ENCODE measurements at regions not wholly inside any gene's neighbourhood (a gene's known extent, or its start where the extent isn't known, plus 50 kb on each side); places are given as distances from the start of the nearest gene placed in this dataset.

- no peak for DNase-seq
- H3K27ac ChIP-seq (ENCODE audit: insufficient read depth, low read length, poor library complexity, severe bottlenecking), result no peak overlapping the region
- no peak overlapping the region for H3K4me3 ChIP-seq (ENCODE audit: insufficient read depth, low read depth, low read length, poor library complexity, severe bottlenecking)
- H3K36me3 ChIP-seq (ENCODE audit: control insufficient read depth, insufficient read depth, low read length), result no peaks in the 10 kb centered on the region
- peaks cover 3% of the 10 kb centered on the region for H3K4me1 ChIP-seq (ENCODE audit: control insufficient read depth, insufficient read depth, low read length, poor library complexity, severe bottlenecking)
- no peaks in the 10 kb centered on the region for H3K27me3 ChIP-seq (replicated peaks; ENCODE audit: control insufficient read depth, insufficient read depth, low read length, poor library complexity, severe bottlenecking)
- H3K9me3 ChIP-seq (ENCODE audit: control insufficient read depth, low read length), result no peaks in the 10 kb centered on the region
These were observed 197.1 kb downstream of the SPP2 start for GRCh38 chr2:234247453-234248180.

- H3K9me3 ChIP-seq (ENCODE audit: control insufficient read depth, low read length), result no peaks in the 10 kb centered on the region
- DNase-seq, result no peak
- H3K27ac ChIP-seq (ENCODE audit: insufficient read depth, low read length, poor library complexity, severe bottlenecking), result no peak overlapping the region
- H3K4me1 ChIP-seq (ENCODE audit: control insufficient read depth, insufficient read depth, low read length, poor library complexity, severe bottlenecking), result peaks cover 3% of the 10 kb centered on the region
- H3K4me3 ChIP-seq (ENCODE audit: insufficient read depth, low read depth, low read length, poor library complexity, severe bottlenecking), result no peak overlapping the region
- no peaks in the 10 kb centered on the region for H3K27me3 ChIP-seq (replicated peaks; ENCODE audit: control insufficient read depth, insufficient read depth, low read length, poor library complexity, severe bottlenecking)
- H3K36me3 ChIP-seq (ENCODE audit: control insufficient read depth, insufficient read depth, low read length), result no peaks in the 10 kb centered on the region
These were observed 195.4 kb downstream of the SPP2 start for GRCh38 chr2:234245945-234246344.

- H3K27me3 ChIP-seq (replicated peaks; ENCODE audit: control insufficient read depth, insufficient read depth, low read length, poor library complexity, severe bottlenecking), result no peaks in the 10 kb centered on the region
- peaks cover 3% of the 10 kb centered on the region for H3K4me1 ChIP-seq (ENCODE audit: control insufficient read depth, insufficient read depth, low read length, poor library complexity, severe bottlenecking)
- no peaks in the 10 kb centered on the region for H3K36me3 ChIP-seq (ENCODE audit: control insufficient read depth, insufficient read depth, low read length)
- DNase-seq, result no peak
- H3K4me3 ChIP-seq (ENCODE audit: insufficient read depth, low read depth, low read length, poor library complexity, severe bottlenecking), result no peak overlapping the region
- no peak overlapping the region for H3K27ac ChIP-seq (ENCODE audit: insufficient read depth, low read length, poor library complexity, severe bottlenecking)
- no peaks in the 10 kb centered on the region for H3K9me3 ChIP-seq (ENCODE audit: control insufficient read depth, low read length)
These were observed 193.5 kb downstream of the SPP2 start for GRCh38 chr2:234243871-234244565.

- no peak overlapping the region for H3K27ac ChIP-seq (ENCODE audit: insufficient read depth, low read length, poor library complexity, severe bottlenecking)
- H3K9me3 ChIP-seq (ENCODE audit: control insufficient read depth, low read length), result no peaks in the 10 kb centered on the region
- DNase-seq, result no peak
- no peaks in the 10 kb centered on the region for H3K36me3 ChIP-seq (ENCODE audit: control insufficient read depth, insufficient read depth, low read length)
- peaks cover 3% of the 10 kb centered on the region for H3K4me1 ChIP-seq (ENCODE audit: control insufficient read depth, insufficient read depth, low read length, poor library complexity, severe bottlenecking)
- no peaks in the 10 kb centered on the region for H3K27me3 ChIP-seq (replicated peaks; ENCODE audit: control insufficient read depth, insufficient read depth, low read length, poor library complexity, severe bottlenecking)
- H3K4me3 ChIP-seq (ENCODE audit: insufficient read depth, low read depth, low read length, poor library complexity, severe bottlenecking), result no peak overlapping the region
These were observed 191.9 kb downstream of the SPP2 start for GRCh38 chr2:234242459-234242836.

- H3K27ac ChIP-seq (ENCODE audit: insufficient read depth, low read length, poor library complexity, severe bottlenecking), result no peak overlapping the region
- H3K36me3 ChIP-seq (ENCODE audit: control insufficient read depth, insufficient read depth, low read length), result no peaks in the 10 kb centered on the region
- H3K27me3 ChIP-seq (replicated peaks; ENCODE audit: control insufficient read depth, insufficient read depth, low read length, poor library complexity, severe bottlenecking), result no peaks in the 10 kb centered on the region
These were observed 191.4 kb downstream of the SPP2 start for GRCh38 chr2:234241656-234242458.

GRCh38 chr2:234240917-234241316 is 190.4 kb downstream of the SPP2 start:
- H3K9me3 ChIP-seq (ENCODE audit: control insufficient read depth, low read length), result no peaks in the 10 kb centered on the region
- H3K27ac ChIP-seq (ENCODE audit: insufficient read depth, low read length, poor library complexity, severe bottlenecking), result no peak overlapping the region
- DNase-seq, result no peak
- H3K27me3 ChIP-seq (replicated peaks; ENCODE audit: control insufficient read depth, insufficient read depth, low read length, poor library complexity, severe bottlenecking), result no peaks in the 10 kb centered on the region
- no peaks in the 10 kb centered on the region for H3K36me3 ChIP-seq (ENCODE audit: control insufficient read depth, insufficient read depth, low read length)
- no peak overlapping the region for H3K4me3 ChIP-seq (ENCODE audit: insufficient read depth, low read depth, low read length, poor library complexity, severe bottlenecking)
- H3K4me1 ChIP-seq (ENCODE audit: control insufficient read depth, insufficient read depth, low read length, poor library complexity, severe bottlenecking), result peaks cover 3% of the 10 kb centered on the region

More at GRCh38 chr2:234241656-234242458, 191.4 kb downstream of the SPP2 start:
- peaks cover 3% of the 10 kb centered on the region for H3K4me1 ChIP-seq (ENCODE audit: control insufficient read depth, insufficient read depth, low read length, poor library complexity, severe bottlenecking)
- no peaks in the 10 kb centered on the region for H3K9me3 ChIP-seq (ENCODE audit: control insufficient read depth, low read length)
- no peak for DNase-seq
- no peak overlapping the region for H3K4me3 ChIP-seq (ENCODE audit: insufficient read depth, low read depth, low read length, poor library complexity, severe bottlenecking)

GRCh38 chr2:234235191-234235590 is 184.7 kb downstream of the SPP2 start:
- Histone ChIP-seq H3K9me3 (ENCODE audit: control insufficient read depth, low read length) (no peaks in the 10 kb centered on the region), H3K4me3 (ENCODE audit: insufficient read depth, low read depth, low read length, poor library complexity, severe bottlenecking) (no peak overlapping the region), H3K4me1 (ENCODE audit: control insufficient read depth, insufficient read depth, low read length, poor library complexity, severe bottlenecking) (no peaks in the 10 kb centered on the region), H3K27me3 (replicated peaks; ENCODE audit: control insufficient read depth, insufficient read depth, low read length, poor library complexity, severe bottlenecking) (no peaks in the 10 kb centered on the region), H3K27ac (ENCODE audit: insufficient read depth, low read length, poor library complexity, severe bottlenecking) (no peak overlapping the region), H3K36me3 (ENCODE audit: control insufficient read depth, insufficient read depth, low read length) (no peaks in the 10 kb centered on the region)
- no peak for DNase-seq

GRCh38 chr2:234231460-234231859 is 181.0 kb downstream of the SPP2 start:
- no peaks in the 10 kb centered on the region for H3K9me3 ChIP-seq (ENCODE audit: control insufficient read depth, low read length)
- no peak for DNase-seq
- no peaks in the 10 kb centered on the region for H3K36me3 ChIP-seq (ENCODE audit: control insufficient read depth, insufficient read depth, low read length)
- H3K27me3 ChIP-seq (replicated peaks; ENCODE audit: control insufficient read depth, insufficient read depth, low read length, poor library complexity, severe bottlenecking), result no peaks in the 10 kb centered on the region
- no peaks in the 10 kb centered on the region for H3K4me1 ChIP-seq (ENCODE audit: control insufficient read depth, insufficient read depth, low read length, poor library complexity, severe bottlenecking)
- no peak overlapping the region for H3K4me3 ChIP-seq (ENCODE audit: insufficient read depth, low read depth, low read length, poor library complexity, severe bottlenecking)
- H3K27ac ChIP-seq (ENCODE audit: insufficient read depth, low read length, poor library complexity, severe bottlenecking), result no peak overlapping the region

GRCh38 chr2:234219046-234219310 is 168.5 kb downstream of the SPP2 start:
- H3K4me3 ChIP-seq (ENCODE audit: insufficient read depth, low read depth, low read length, poor library complexity, severe bottlenecking), result no peak overlapping the region
- H3K9me3 ChIP-seq (ENCODE audit: control insufficient read depth, low read length), result no peaks in the 10 kb centered on the region
- peaks cover 27% of the 10 kb centered on the region for H3K4me1 ChIP-seq (ENCODE audit: control insufficient read depth, insufficient read depth, low read length, poor library complexity, severe bottlenecking)
- no peaks in the 10 kb centered on the region for H3K27me3 ChIP-seq (replicated peaks; ENCODE audit: control insufficient read depth, insufficient read depth, low read length, poor library complexity, severe bottlenecking)
- no peak overlapping the region for H3K27ac ChIP-seq (ENCODE audit: insufficient read depth, low read length, poor library complexity, severe bottlenecking)
- DNase-seq, result no peak
- H3K36me3 ChIP-seq (ENCODE audit: control insufficient read depth, insufficient read depth, low read length), result no peaks in the 10 kb centered on the region

Data from effector memory CD4-positive, alpha-beta T cell (primary cell).